Midbrain (tissue), 1 donor: ENCODE measurements at regions not wholly inside any gene's neighbourhood (a gene's known extent, or its start where the extent isn't known, plus 50 kb on each side); places are given as distances from the start of the nearest gene placed in this dataset.

Experiments used
- DNase-seq: peaks from one replicate; lab custom pipeline; 2025; lab: John Stamatoyannopoulos, UW

DNA sequence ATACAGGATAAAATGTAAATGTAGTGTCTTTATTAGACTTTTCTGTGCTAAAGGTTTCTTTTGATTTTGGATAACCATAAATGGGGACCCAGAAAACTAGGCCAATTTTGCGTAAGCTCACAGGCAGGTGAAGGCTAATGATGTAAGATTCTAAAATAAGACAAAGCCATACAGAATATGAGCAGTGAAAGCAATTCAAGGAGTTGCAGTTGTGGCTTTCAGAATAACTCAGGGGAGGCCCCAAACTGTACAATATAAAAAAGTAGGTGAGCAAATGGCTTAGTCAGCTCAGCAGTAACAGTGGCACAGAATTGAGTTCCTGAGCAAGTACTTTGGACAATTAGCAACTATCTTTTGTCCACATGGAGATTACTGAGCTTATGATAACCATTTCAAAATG lies 81.7 kb upstream of the NRP1 start:
- no peak for DNase-seq

DNA sequence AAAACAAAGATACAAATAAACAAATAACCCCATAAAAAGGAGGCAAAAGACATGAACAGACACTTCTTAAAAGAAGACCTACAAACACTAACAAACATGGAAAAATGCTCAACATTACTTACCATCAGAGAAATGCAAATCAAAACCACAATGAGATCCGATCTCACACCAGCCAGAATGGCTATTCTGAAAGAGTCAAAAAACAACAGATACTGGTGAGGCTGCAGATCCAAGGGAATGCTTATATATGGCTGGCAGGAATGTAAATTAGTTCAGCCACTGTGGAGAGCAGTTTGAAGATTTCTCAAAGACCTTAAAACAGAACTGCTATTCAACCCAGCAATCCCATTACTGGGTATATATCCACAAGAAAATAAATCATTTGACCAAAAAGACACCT lies 80.4 kb upstream of the NRP1 start:
- DNase-seq: no peak

DNA sequence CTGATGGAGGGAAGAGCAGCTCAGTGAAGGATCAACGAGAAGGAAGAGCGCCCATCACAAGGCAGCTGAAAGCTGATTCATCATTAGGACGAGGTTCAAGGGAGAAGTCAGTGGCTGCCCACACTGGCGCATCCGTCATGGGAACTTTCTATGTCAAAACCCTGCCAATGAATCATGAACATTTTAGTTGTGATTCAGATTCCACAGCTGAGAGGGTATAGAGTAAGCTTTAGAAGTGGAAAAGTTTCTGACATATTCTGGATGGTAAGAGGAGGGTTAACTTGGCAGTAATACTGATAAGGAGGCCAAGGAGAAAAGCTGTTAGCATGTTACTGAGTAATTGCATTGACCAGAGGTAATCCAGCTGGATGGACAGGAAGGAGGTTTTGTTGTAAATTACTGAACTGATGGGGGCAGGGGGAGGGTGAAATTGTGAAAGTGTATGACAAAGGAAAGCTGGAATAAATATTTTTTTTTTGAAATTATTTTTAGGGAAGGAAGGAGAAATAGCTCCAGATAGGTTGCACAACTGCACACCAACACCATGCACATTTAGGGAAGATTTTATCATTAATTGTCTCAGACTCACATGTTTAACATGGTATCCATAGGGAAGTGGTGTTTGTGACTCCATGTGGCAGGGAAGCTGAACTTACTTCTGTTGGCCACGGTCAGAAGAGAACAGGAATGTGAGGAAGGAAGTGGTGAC lies 78.3 kb upstream of the NRP1 start:
- DNase-seq: no peak

DNA sequence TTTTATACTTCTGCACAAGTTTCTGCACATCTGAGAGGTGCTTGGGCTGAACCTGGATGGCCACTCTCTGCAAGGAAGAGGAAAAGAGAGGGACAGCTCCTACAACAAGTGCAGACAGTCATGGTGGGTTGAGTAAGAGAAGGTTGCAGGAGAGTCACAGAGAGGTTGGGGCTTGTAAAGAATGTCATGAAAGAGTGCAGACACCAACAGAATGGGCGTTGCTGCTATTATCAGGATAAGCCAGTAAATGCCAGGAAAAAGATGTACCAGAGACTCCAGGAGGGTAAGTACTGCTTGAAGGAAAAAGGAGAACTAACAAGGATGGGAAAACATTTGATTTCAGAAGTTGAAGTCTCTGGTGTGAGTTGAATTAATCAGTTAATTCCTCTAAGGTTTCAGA lies 77.8 kb upstream of the NRP1 start:
- DNase-seq: no peak

DNA sequence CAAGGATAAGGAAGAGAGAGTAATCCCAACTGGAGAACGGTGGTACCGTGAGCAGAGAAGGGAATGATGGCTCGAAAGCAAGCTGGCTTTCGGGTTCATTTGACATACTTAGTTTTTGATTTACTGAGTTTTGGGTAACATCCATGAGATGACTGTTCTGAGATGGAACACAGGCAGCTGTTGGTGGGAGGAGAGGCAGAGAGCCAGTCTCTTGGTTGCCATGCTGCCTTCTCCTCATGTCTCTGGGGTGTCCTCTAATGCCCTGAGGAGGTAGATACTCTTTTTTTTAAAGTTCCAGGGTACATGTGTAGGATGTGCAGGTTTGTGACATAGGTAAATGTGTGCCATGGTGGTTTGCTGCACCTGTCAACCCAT lies 76.4 kb upstream of the NRP1 start:
- no peak for DNase-seq

DNA sequence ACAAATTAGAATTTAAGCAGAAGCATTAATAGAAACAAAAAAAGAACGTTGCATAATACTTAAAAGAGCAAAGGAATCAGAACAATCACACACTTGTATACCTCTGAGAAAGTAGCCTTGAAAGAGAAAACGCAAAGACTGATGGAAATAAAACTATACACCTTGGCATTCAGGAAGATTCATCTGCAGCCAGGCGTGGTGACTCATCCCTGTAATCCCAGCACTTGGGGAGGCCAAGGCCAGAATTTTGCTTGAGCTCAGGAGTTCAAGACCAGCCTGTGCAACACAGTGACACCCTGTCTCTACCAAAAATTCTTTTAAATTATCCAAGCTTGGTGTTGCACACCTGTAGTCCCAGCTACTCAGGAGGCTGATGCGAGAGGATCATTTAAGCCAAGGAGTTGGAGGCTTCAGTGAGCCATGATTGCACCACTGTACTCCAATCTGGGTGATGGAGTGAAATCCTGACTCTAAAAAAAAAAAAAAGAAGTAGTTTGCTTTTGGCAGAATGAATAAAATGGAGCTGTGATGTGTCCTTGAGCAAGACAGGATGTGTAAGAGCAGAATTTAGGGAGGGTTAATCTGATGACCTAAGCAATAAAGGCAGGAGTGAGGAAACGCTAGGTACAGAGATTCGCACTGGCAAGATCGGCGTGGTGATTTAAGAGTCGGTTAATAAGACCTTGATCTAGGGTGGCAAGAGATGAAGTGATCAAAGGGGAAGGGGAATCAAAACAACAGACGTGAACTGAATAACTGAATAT lies 75.8 kb upstream of the NRP1 start:
- no peak for DNase-seq

DNA sequence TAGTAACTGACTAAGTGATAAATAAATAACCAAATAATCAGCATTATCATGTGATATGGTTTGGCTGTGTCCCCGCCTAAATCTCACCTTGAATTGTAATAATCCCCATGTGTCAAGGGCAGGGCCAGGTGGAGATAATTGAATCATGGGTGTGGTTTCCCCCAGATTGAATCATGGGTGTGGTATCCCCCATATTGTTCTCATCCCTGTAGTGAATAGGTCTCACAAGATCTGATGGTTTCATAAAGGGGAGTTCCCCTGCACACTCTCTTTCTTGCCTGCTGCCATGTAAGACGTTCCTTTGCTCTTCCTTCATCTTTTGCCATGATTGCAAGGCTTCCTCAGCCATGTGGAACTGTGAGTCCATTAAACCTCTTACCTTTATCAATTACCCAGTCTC lies 72.1 kb upstream of the NRP1 start:
- no peak for DNase-seq

DNA sequence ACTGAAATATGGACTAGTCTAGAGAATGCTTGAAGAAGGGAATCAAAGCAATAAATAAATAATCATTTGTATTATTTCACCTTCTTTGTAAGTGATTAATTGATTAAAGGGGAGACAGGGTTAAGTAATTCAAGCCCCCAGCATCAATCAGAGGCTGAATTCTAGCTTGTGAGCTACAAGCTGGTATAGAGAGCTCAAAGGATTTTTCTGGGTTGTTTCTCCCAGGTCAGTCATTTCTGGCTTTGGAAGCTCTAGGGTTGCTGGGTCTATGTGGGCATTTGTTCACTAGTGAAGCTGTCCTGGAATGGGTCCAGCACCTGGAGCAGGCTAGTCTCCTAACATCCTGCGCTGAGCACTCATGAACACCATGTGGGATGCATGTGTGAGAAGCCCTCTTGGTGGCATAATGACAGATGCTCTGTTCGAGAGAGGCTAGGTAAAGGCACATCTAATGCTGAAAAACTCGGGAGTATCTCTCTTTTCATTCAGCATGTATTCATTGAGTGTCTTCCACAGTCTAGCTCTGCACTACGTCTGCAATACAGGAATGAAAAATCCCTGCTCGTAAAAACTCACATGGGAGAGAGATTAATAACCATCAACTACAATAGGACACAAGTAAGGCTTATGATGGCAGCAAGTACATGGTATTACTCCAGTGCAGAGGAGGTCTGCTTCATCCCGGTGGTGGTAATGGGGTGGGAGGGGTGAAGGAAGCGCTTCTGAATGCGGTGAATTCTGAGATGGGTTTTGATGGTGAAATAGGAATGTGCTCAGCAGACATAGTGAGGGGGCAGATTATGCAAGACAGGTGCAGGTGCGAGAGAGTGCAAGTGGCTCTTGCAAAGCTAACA lies 68.0 kb upstream of the NRP1 start:
- no peak for DNase-seq

DNA sequence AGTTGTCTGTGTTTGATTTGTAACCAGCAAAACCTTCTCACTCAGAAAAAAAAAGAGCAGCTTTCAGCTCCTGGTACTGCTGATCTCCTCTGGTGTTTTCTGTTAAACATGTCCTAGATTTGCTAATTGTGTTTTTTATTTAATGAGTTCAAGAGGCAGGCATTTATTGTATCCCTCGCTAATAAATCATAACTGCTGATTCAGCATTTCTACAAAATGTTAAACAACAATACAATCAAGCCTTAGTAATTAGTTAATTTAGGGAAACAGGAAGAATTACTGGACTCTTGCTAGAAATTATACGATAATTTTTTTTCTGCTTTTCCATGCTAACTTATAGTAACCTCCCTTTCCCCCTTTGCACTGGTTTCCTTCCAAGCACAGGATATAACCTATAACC lies 66.8 kb upstream of the NRP1 start:
- no peak for DNase-seq

DNA sequence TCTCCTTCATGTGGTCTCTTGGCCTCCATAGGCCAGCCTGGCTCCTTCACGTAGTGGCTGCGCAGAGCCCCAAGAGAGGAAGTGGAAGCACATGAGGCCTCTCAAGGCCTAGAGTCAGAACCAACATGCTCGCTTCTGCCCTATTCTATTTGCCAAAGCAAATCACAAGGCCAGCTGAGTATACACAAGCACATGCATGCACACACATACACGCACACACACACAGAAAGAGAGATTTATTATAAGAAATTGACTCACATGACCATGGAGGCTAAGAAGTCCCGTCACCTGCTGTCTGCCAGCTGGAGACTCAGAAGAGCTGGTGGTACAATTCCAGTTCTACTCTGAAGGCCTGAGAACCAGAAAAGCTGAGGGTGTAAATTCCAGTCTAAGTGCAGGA lies 64.3 kb upstream of the NRP1 start:
- no peak for DNase-seq

DNA sequence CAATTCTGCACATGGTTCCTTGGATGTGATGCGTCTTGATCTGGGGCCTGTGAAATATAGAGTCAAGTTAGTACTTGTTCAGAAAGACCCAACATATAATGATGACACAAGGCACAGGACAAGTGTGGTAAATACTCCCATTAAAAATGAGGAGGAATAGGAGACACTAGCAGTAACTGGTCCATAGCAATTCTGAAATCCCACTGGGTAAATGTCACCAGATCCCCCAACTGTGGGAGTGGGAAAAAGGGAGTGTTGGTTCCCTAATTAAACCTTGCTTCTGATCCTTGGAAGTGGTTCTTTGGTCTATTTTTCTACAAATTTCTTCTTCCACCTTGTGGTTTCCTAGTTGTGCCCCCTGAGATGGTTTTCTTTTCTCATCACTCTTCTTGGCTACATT lies 62.5 kb upstream of the NRP1 start:
- DNase-seq: no peak

DNA sequence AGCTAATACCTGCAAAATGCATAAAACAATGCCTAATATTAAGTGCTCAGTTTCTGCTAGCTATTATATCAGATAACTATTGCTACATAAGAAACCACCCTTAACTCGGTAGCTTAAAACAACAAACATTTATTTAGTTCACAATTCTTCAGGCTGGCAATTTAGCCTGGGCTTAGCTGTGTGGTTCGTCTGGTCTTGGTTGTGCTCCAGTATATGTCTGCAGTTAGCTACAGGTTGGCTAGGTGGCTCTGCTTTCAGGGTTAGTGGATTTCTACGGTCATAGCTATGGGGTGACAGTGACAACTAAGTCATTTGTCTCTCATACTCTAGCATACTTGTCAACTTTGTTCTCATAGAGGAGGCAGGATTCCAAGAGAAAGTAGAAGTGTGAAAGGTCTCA lies 61.8 kb upstream of the NRP1 start:
- DNase-seq: no peak

DNA sequence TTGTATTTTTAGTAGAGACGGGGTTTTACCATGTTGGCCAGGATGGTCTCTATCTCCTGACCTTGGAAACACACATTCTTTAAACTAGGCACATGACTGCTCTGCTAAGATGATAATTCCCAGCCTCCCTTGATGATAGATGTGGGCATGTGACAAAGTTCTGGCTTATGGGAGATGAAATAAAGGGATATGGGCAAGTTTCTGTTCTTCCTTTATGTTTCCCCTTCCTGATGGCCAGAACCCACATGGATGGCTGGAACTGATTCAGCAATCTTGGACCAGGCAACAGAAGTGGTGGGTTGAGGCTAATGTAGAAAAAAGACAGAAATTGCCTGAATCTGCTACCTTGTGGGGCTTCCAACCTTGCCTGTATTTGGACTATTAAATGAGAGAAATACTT lies 60.7 kb upstream of the NRP1 start:
- no peak for DNase-seq

DNA sequence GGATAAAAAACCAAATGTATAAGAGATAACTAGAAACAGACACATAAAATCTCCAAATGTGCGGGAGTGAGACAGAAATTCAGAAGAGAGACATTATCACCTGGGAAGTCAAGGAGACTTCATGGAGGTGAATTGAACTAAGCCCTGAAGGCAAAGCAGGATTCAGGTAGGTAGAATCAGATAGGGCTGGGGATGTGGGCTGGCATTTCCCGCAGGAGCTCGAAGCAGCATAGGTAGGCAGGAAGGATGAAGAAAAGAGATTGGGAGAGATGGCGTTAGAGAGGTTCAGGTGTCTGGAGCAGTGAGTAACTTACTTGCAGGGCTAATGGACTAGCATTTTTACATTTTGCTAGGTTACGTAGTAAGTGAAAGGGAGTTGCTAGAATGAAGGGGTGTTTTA lies 58.2 kb upstream of the NRP1 start:
- DNase-seq: no peak

DNA sequence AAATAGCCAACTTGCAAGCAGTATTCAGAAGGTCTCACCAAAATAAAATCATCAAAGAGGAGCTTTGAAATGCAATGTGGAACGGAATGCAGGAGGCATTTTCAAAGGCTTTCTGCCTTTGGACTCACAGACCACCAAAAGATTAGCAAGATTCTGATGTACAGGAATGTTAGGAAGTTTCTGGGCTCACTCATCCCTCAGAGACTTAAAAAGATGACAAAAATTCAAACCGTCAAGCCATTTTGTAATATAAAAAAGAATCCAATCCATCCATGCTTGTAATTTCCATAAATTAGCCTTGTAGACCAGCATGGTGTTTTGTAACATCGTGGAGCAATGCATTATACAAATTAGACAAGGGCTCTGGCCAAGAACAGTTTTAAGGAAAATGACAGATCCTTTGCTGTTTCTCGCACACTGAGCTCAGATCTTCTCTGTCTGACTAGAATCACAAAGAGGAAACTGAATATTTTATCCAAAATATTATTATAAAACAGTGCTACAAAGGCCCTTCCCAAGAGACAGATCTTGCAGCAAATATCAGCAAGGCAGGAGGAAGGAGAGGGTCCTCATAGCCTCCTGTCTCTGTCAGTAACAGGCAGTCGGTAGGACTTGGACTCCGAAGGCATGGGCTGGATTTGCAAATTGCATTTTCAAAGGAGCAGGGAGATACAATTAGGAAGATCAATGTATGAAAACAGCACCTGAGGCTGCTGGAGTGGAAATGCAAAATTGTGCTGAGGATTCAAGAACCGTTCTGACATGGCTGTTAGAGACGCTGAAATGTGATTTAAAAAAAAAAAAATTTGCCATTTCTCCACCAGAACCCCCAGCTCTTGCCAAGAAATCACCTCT lies 57.4 kb upstream of the NRP1 start:
- no peak for DNase-seq

DNA sequence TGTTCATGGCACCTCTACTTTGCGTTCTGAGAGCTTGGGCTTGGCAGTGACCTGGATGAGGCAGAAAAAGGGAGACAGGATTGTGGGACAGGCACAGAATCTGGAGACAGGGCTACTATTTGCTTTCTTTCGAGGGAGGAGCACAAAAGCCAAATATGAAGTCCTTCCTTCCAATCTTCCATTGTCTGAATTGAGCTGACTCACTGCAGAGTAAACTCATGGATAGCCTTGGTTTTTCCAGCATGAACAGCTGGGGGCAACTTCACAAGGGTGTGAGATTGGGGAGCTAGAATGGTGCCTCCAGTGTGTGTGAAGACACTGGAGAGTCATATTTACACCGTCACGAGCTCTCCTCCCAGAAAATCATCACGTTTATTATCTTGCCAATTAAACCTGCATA lies 55.6 kb upstream of the NRP1 start:
- no peak for DNase-seq

DNA sequence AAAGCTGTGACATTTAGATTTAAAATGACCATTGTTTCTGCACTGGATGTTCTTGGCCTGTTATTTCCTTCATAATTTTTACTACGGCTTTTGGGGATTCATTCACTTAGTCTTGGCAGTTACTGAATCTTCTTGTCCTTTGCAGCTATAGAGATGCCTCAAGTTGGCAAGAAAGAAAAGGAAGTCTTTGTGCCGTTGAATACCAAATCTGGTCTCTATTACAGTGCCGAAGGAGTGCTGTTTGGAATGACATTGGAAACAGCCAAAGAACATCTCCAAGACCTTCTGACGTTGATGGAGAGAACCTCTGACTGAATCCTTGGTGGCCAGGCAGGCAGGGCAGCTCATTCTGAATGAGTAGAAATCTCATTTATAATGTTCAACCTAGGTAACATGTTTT lies 54.3 kb upstream of the NRP1 start:
- no peak for DNase-seq

DNA sequence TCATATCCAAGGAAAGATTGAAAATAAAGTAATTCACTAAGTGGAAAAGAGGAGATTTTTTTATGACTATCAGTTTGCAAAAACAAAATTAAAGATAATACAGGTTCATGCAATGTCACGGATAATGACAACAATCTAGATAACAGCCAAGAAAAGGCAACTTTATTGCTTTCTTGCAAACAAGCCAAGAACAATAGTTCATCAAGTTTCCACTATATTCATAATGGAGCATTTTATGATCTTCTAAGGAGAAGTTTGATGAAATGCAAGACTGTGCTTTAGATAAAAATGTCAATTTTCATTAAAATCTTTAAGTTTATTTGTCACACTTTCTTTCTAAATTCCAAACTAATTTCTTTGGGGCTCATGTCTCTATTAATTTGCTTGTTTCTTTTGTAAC lies 53.9 kb upstream of the NRP1 start:
- DNase-seq: no peak

DNA sequence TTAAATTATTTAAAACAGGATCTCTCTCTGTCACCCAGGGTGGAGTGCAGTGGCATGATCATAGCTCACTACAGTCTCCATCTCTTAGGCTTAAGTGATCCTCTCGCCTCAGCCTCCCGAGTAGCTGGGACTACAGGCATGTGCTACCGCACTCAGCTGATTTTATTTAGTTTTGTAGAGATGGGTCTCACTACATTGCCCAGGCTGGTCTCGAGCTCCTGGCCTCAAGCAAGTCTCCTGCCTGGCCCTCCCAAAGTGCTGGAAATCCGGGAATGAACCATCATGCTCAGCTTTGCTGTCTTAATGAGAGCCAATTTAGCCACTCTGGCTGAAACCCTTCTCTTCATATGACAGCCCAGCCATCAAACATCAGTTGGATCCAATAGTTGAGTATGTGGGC lies 53.3 kb upstream of the NRP1 start:
- DNase-seq: no peak

DNA sequence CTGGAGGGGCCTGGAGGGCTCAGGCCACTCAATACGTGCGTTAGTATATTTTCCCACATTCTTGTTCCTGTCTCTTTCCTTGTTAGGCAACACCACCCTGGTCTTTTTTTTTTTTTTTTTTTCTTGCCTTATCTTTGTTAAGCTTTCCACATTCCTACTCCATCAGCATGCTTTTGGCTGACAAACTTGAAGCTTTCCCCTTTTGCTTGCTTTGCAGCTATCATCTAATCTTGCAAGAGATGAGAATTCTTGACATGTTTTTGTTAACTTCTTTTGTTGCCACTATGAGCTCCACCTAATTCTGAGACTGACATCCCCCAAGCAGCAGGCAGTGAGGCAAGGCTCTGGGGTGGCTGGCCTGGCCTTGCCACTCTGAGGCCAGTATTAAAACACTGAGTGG lies 52.5 kb upstream of the NRP1 start:
- DNase-seq: no peak

DNA sequence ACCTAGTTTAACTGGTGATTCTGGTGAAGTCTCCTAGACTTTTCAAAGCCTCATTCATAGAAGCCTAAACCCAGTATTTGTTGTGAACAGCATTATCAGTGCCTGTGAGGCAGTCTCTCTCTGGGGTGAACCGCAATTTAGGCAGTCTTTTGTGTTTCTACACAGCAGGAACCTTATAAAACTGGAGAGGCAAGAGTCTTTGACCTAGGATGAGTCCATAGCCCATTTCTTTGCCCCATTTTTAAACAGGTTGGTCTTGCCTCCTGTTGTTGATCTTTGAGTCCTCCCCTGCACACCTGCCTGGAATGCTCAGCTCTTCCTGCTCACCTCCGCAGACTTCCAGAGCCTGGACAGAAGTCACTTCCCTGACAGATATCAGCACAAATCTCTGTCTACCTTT lies 51.2 kb upstream of the NRP1 start:
- no peak for DNase-seq

DNA sequence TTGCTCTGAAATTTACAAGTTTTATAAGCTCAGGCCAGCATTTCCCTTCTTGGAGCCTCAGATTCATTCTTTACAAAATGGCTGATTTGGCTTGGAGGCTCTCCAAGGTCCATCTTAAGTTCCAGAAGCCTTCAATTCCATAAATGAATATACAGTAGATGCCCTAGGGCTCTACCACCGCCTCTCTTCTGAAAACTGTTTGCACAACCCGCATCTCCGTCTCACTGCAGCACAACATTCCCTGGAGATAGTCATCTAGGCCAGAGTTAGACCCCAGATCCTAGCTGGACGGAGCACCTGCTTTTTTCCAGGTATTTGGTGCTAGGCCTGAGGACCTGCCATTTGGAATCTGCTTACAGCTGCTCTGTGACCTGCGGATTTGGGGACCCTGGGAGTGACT lies 50.5 kb upstream of the NRP1 start:
- DNase-seq: no peak
